ENCODE measurements at regions not wholly inside any gene's neighbourhood (a gene's known extent, or its start where the extent isn't known, plus 50 kb on each side); places are given as distances from the start of the nearest gene placed in this dataset.

- TF ChIP-seq CTCF (conservative IDR thresholded peaks at IDR 0.05) (no peak), EZH2 (IDR thresholded peaks at IDR 0.05; ENCODE audit: low read depth) (no peak)
Measured at GRCh38 chr11:98600786-98601773, 419.7 kb upstream of the CNTN5 start.

All from PC-9 (cell line).